COLO668 (cell line): ENCODE measurements at regions not wholly inside any gene's neighbourhood (a gene's known extent, or its start where the extent isn't known, plus 50 kb on each side); places are given as distances from the start of the nearest gene placed in this dataset.

Experiments
- DNase-seq: peaks from one replicate; lab custom pipeline; 2025; ENCODE audit not compliant: unreplicated experiment; lab: John Stamatoyannopoulos, UW

GRCh38 chr9:88037285-88037845, 63.0 kb upstream of the CDK20 start:
- no peak for DNase-seq

GRCh38 chr9:88034964-88035363, 60.6 kb upstream of the CDK20 start:
- DNase-seq, result no peak

- DNase-seq, result no peak
Measured at GRCh38 chr9:88033359-88033702, 59.0 kb upstream of the CDK20 start.

GRCh38 chr9:88028338-88028737, 54.0 kb upstream of the CDK20 start:
- DNase-seq, result no peak

- no peak for DNase-seq
Measured at GRCh38 chr9:88026118-88026479, 51.8 kb upstream of the CDK20 start.

- DNase-seq, result no peak
Measured at GRCh38 chr9:88025411-88026117, 51.2 kb upstream of the CDK20 start.

GRCh38 chr9:88024896-88025295, 50.6 kb upstream of the CDK20 start:
- DNase-seq, result no peak
